ENCODE measurements at regions not wholly inside any gene's neighbourhood (a gene's known extent, or its start where the extent isn't known, plus 50 kb on each side); places are given as distances from the start of the nearest gene placed in this dataset.

GRCh38 chr9:71472400-71472799 lies 295.9 kb downstream of the CEMIP2 start:
- TF ChIP-seq CTCF (IDR thresholded peaks at IDR 0.05; ENCODE audit: low read length) (no peak), EZH2 (IDR thresholded peaks at IDR 0.05; ENCODE audit: borderline replicate concordance, low read length) (no peak)
